ENCODE measurements at regions not wholly inside any gene's neighbourhood (a gene's known extent, or its start where the extent isn't known, plus 50 kb on each side); places are given as distances from the start of the nearest gene placed in this dataset.

GRCh38 chr10:25786899-25787298 lies 147.1 kb upstream of the MYO3A start:
- TF ChIP-seq CTCF (IDR thresholded peaks at IDR 0.05 in 4 of 5, conservative IDR thresholded peaks at IDR 0.05 in 1 of 5) = no peak
- TF ChIP-seq POLR2A (IDR thresholded peaks at IDR 0.05) = no peak
